Liver (tissue), 3 donors: ENCODE measurements at regions not wholly inside any gene's neighbourhood (a gene's known extent, or its start where the extent isn't known, plus 50 kb on each side); places are given as distances from the start of the nearest gene placed in this dataset.

Experiments used
- ATF3 ChIP-seq: IDR thresholded peaks from 2 replicates; pipeline ENCODE4 v1.6.1; 2016; ENCODE audit warnings: antibody characterized with exemption
- CTCF ChIP-seq: fragments of 150-350 bp; IDR thresholded peaks from 2 replicates; pipeline ENCODE4 v1.5.1; 2017; ENCODE audit warnings: improper control_type of control experiment, low read depth, low read length; ENCODE audit not compliant: missing input control
- EGR1 ChIP-seq, 2 donors: IDR thresholded peaks; 2 replicates each; pipeline ENCODE4 v1.6.1; 2016 to 2018; ENCODE audit warnings: antibody characterized with exemption in 2 of 2, low read depth in 2 of 2
- GABPA ChIP-seq, 2 donors: IDR thresholded peaks in 1 of 2; conservative IDR thresholded peaks in 1 of 2; 2 replicates each; pipeline ENCODE4 v1.6.1; 2016; ENCODE audit warnings: antibody characterized with exemption in 2 of 2, mild to moderate bottlenecking in 1 of 2, moderate library complexity in 1 of 2
- JUND ChIP-seq, 2 donors: IDR thresholded peaks; 2 replicates each; pipeline ENCODE4 v1.6.1; 2016; ENCODE audit warnings: antibody characterized with exemption in 2 of 2
- NR2F2 ChIP-seq: IDR thresholded peaks from 2 replicates; pipeline ENCODE4 v1.6.1; 2016; ENCODE audit warnings: antibody characterized with exemption
- RAD21 ChIP-seq, 2 donors: IDR thresholded peaks; 2 replicates each; pipeline ENCODE4 v1.6.1; 2016; ENCODE audit warnings: antibody characterized with exemption in 2 of 2, mild to moderate bottlenecking in 2 of 2
- REST ChIP-seq: IDR thresholded peaks from 2 replicates; pipeline ENCODE4 v1.6.1; 2016; ENCODE audit warnings: antibody characterized with exemption, mild to moderate bottlenecking
- RXRA ChIP-seq, 2 donors: IDR thresholded peaks; 2 replicates each; pipeline ENCODE4 v1.6.1; 2017 to 2018; ENCODE audit warnings: antibody characterized with exemption in 2 of 2, mild to moderate bottlenecking in 1 of 2
- SP1 ChIP-seq: IDR thresholded peaks from 2 replicates; pipeline ENCODE4 v1.6.1; 2018; ENCODE audit warnings: antibody characterized with exemption, mild to moderate bottlenecking
- TAF1 ChIP-seq: conservative IDR thresholded peaks from 2 replicates; pipeline ENCODE4 v1.6.1; 2016; ENCODE audit warnings: antibody characterized with exemption, mild to moderate bottlenecking
- YY1 ChIP-seq: IDR thresholded peaks from 2 replicates; pipeline ENCODE4 v1.6.1; 2016; ENCODE audit warnings: antibody characterized with exemption, mild to moderate bottlenecking
- donor health status: healthy.
- donor health status: healthy.

DNA sequence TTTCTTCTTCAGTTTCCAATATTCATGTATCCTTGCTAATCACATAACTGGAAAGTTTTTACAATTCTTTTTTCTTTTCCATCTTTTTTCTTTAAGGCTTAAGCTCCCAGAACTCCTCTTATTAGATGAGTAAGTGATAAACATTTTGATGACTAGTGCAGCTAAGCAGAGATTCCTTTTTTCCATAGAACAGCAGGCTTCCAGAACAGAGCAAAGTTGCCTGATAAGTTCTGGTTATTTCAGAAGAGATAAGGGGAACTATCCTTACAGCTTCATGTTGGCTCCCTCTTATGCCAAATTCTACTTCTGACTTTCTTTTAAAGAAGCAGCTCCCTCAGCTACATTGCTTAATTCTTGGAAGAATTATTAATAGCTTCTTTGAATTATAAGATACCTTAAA, 194.7 kb upstream of the FAR2 start:
- TF ChIP-seq RAD21 (IDR thresholded peaks at IDR 0.05) = no peak
- no peak for TF ChIP-seq SP1
- no peak for TF ChIP-seq CTCF
- no peak for TF ChIP-seq ATF3
- no peak for TF ChIP-seq REST
- no peak for TF ChIP-seq JUND (IDR thresholded peaks at IDR 0.05)
- no peak for TF ChIP-seq GABPA (IDR thresholded peaks at IDR 0.05 in 1 of 2, conservative IDR thresholded peaks at IDR 0.05 in 1 of 2)
- no peak for TF ChIP-seq TAF1
- no peak for TF ChIP-seq YY1
- TF ChIP-seq RXRA (IDR thresholded peaks at IDR 0.05) = no peak
- no peak for TF ChIP-seq NR2F2
- no peak for TF ChIP-seq EGR1 (IDR thresholded peaks at IDR 0.05; ENCODE audit: low read depth in 2 of 2)
